ENCODE measurements at regions not wholly inside any gene's neighbourhood (a gene's known extent, or its start where the extent isn't known, plus 50 kb on each side); places are given as distances from the start of the nearest gene placed in this dataset.

- Histone ChIP-seq H3K27ac (ENCODE audit: low read depth in 1 of 2, low read length in 1 of 2) (no peak overlapping the region), H3K9ac (ENCODE audit: insufficient read depth in 1 of 2, low read length in 2 of 2) (no peak overlapping the region), H3K36me3 (ENCODE audit: control insufficient read depth in 4 of 4, insufficient read depth in 4 of 4, low read length in 4 of 4) (no peaks in the 10 kb centered on the region), H3K4me1 (ENCODE audit: control insufficient read depth in 5 of 5, insufficient read depth in 5 of 5, low read length in 5 of 5) (peaks cover 0 to 3% (median 0%) of the 10 kb centered on the region in 5 donors), H3K9me3 (ENCODE audit: control insufficient read depth in 4 of 4, insufficient read depth in 3 of 4, low read length in 3 of 4) (peaks cover 0 to 6% (median 0%) of the 10 kb centered on the region in 4 donors), H3K4me3 (no peak overlapping the region), H3K27me3 (ENCODE audit: control insufficient read depth in 3 of 3, insufficient read depth in 3 of 3, low read length in 2 of 3) (no peaks in the 10 kb centered on the region)
- 73 to 86% methylated on average over 4 of the region's 4 CpGs for WGBS, 2 donors
- no peak for TF ChIP-seq CTCF (IDR thresholded peaks at IDR 0.05; ENCODE audit: control extremely low read depth, extremely low read depth)
- no peak for DNase-seq
- ATAC-seq (ENCODE audit: insufficient read depth, low FRiP score) = no peak
Observed at GRCh38 chr1:157288492-157288891, 150.3 kb upstream of the ETV3 start.

GRCh38 chr1:157288006-157288405, 149.8 kb upstream of the ETV3 start:
- DNase-seq (no peak), ATAC-seq (ENCODE audit: insufficient read depth, low FRiP score) (no peak)
- H3K9me3 ChIP-seq (ENCODE audit: control insufficient read depth in 4 of 4, insufficient read depth in 3 of 4, low read length in 3 of 4) = peaks cover 0 to 6% (median 0%) of the 10 kb centered on the region in 4 donors
- TF ChIP-seq CTCF (IDR thresholded peaks at IDR 0.05; ENCODE audit: control extremely low read depth, extremely low read depth) = no peak
- no peak overlapping the region for H3K27ac ChIP-seq (ENCODE audit: low read depth in 1 of 2, low read length in 1 of 2)
- 83 to 90% methylated on average over 1 of the region's 1 CpG for WGBS, 2 donors
- H3K27me3 ChIP-seq (ENCODE audit: control insufficient read depth in 3 of 3, insufficient read depth in 3 of 3, low read length in 2 of 3) = no peaks in the 10 kb centered on the region
- no peaks in the 10 kb centered on the region for H3K36me3 ChIP-seq (ENCODE audit: control insufficient read depth in 4 of 4, insufficient read depth in 4 of 4, low read length in 4 of 4)
- peaks cover 0 to under 1% (median 0%) of the 10 kb centered on the region in 5 donors for H3K4me1 ChIP-seq (ENCODE audit: control insufficient read depth in 5 of 5, insufficient read depth in 5 of 5, low read length in 5 of 5)
- no peak overlapping the region for H3K9ac ChIP-seq (ENCODE audit: insufficient read depth in 1 of 2, low read length in 2 of 2)
- no peak overlapping the region for H3K4me3 ChIP-seq

GRCh38 chr1:157287462-157287861, 149.3 kb upstream of the ETV3 start:
- no peak overlapping the region for H3K27ac ChIP-seq (ENCODE audit: low read depth in 1 of 2, low read length in 1 of 2)
- no peaks in the 10 kb centered on the region for H3K27me3 ChIP-seq (ENCODE audit: control insufficient read depth in 3 of 3, insufficient read depth in 3 of 3, low read length in 2 of 3)
- no peak for ATAC-seq (ENCODE audit: insufficient read depth, low FRiP score)
- no peak for DNase-seq
- no peaks in the 10 kb centered on the region for H3K36me3 ChIP-seq (ENCODE audit: control insufficient read depth in 4 of 4, insufficient read depth in 4 of 4, low read length in 4 of 4)
- TF ChIP-seq CTCF (IDR thresholded peaks at IDR 0.05; ENCODE audit: control extremely low read depth, extremely low read depth) = no peak
- no peak overlapping the region for H3K4me3 ChIP-seq
- H3K4me1 ChIP-seq (ENCODE audit: control insufficient read depth in 5 of 5, insufficient read depth in 5 of 5, low read length in 5 of 5) = no peaks in the 10 kb centered on the region
- WGBS, 2 donors = 73 to 76% methylated on average over 5 of the region's 5 CpGs
- no peak overlapping the region for H3K9ac ChIP-seq (ENCODE audit: insufficient read depth in 1 of 2, low read length in 2 of 2)
- H3K9me3 ChIP-seq (ENCODE audit: control insufficient read depth in 4 of 4, insufficient read depth in 3 of 4, low read length in 3 of 4) = peaks cover 0 to 6% (median 0%) of the 10 kb centered on the region in 4 donors

Measured in lung (tissue), 11 donors.